ENCODE measurements at regions not wholly inside any gene's neighbourhood (a gene's known extent, or its start where the extent isn't known, plus 50 kb on each side); places are given as distances from the start of the nearest gene placed in this dataset.
"Not testable (repeated sequence)": the region's sequence is repeated elsewhere in the genome, so short reads cannot be mapped to it uniquely, and the experiment has no call there.

- not testable (repeated sequence) for TF ChIP-seq POLR2A, CTCF, EP300 (IDR thresholded peaks at IDR 0.05)
Measured at GRCh38 chr9:40942730-40943129, 185.8 kb downstream of the FOXD4L6 start.

All from ovary (tissue), 3 donors.